GM12878 (cell line): ENCODE measurements at regions not wholly inside any gene's neighbourhood (a gene's known extent, or its start where the extent isn't known, plus 50 kb on each side); places are given as distances from the start of the nearest gene placed in this dataset.

Experiments
- ATAC-seq: fragments of 200-7000 bp; cut with Tn5 transposase; 3 replicates; pipeline ENCODE4 v1.9.1; 2020; ENCODE audit warnings: mild to moderate bottlenecking, moderate library complexity
- BruUV-seq: library from RNA; stranded (reverse); fragments of 400-500 nt; replicated peaks from 2 replicates; lab custom pipeline; 2021; lab: Mats Ljungman, UMichigan
- CTCF ChIA-PET: fragments of 300-600 bp; sonication (Branson Sonifier 250); formaldehyde crosslinking; extraction: SDS; loops from one replicate; lab custom pipeline; 2021; ENCODE audit warnings: inconsistent platforms; lab: Yijun Ruan, JAX
- POLR2A ChIA-PET: fragments of 350-600 bp; formaldehyde crosslinking; extraction: SDS; loops from one replicate; lab custom pipeline; 2021; ENCODE audit warnings: inconsistent platforms; lab: Charles Lee
- RAD21 ChIA-PET: fragments of 300-600 bp; sonication (Branson Sonifier 250); formaldehyde crosslinking; loops from one replicate; lab custom pipeline; 2023; ENCODE audit warnings: antibody characterized with exemption; ENCODE audit not compliant: unreplicated experiment; lab: Charles Lee
- SMC1A ChIA-PET: fragments of 300-600 bp; sonication (Branson Sonifier 250); formaldehyde crosslinking; loops from one replicate; lab custom pipeline; 2023; ENCODE audit not compliant: unreplicated experiment, uncharacterized antibody; lab: Charles Lee
- DNase-seq: peaks from one replicate; pipeline ENCODE4 v3.0.0-alpha.2; 2011; ENCODE audit warnings: low read depth, low spot score
- FAIRE-seq: peaks from 3 replicates; lab custom pipeline; 2011; peaks lifted over from hg19 to GRCh38; lab: Jason Lieb, UNC
- H2AFZ ChIP-seq: 2 replicates; pipeline ENCODE4 v1.6.0; 2011; ENCODE audit warnings: low read depth, low read length, control low read depth; ENCODE audit not compliant: control insufficient read depth
- H3K27ac ChIP-seq: 2 replicates; pipeline ENCODE4 v1.5.1; 2011; ENCODE audit warnings: control low read depth; ENCODE audit not compliant: control insufficient read depth, insufficient read depth
- H3K27me3 ChIP-seq, 2 experiments: replicated peaks in 1 of 2; 2 replicates each; pipeline versions ENCODE4 v1.6.0 to v1.6.1; 2011; ENCODE audit warnings: low read length in 1 of 2; ENCODE audit not compliant: control insufficient read depth in 2 of 2, insufficient read depth in 2 of 2
- H3K36me3 ChIP-seq, 2 experiments: 2 replicates each; pipeline ENCODE4 v1.5.1; 2011; ENCODE audit warnings: low read length in 1 of 2; ENCODE audit not compliant: control insufficient read depth in 2 of 2, insufficient read depth in 2 of 2
- H3K4me1 ChIP-seq: 2 replicates; pipeline ENCODE4 v1.6.1; 2011; ENCODE audit warnings: mild to moderate bottlenecking, low read length, moderate library complexity, mixed read lengths; ENCODE audit not compliant: control insufficient read depth, insufficient read depth
- H3K4me2 ChIP-seq: 2 replicates; pipeline ENCODE4 v1.6.0; 2011; ENCODE audit warnings: control low read depth; ENCODE audit not compliant: control insufficient read depth, insufficient read depth
- H3K4me3 ChIP-seq: fragments of 200-600 bp; sonication (generic); 2 replicates; pipeline ENCODE4 v1.5.1; 2016
- H3K79me2 ChIP-seq: 2 replicates; pipeline ENCODE4 v1.6.0; 2011; ENCODE audit warnings: low read length; ENCODE audit not compliant: control insufficient read depth, insufficient read depth
- H3K9ac ChIP-seq: 2 replicates; pipeline ENCODE4 v1.8.0; 2011; ENCODE audit warnings: low read length, control low read depth, mixed read lengths; ENCODE audit not compliant: control insufficient read depth, insufficient read depth
- H3K9me3 ChIP-seq: replicated peaks from 3 replicates; pipeline ENCODE4 v1.5.1; 2011; ENCODE audit warnings: mild to moderate bottlenecking, low read length; ENCODE audit not compliant: control insufficient read depth, insufficient read depth
- H4K20me1 ChIP-seq: 2 replicates; pipeline ENCODE4 v1.6.0; 2011; ENCODE audit not compliant: control insufficient read depth, insufficient read depth
- CHD2 ChIP-seq: IDR thresholded peaks from 2 replicates; pipeline ENCODE4 v1.6.1; 2011; ENCODE audit warnings: low read depth, low read length, improper control_type of control experiment, borderline replicate concordance
- ETV6 ChIP-seq, 2 experiments: fragments of 450-650 bp in 1 of 2; IDR thresholded peaks in 1 of 2; conservative IDR thresholded peaks in 1 of 2; 2 replicates each; pipeline ENCODE4 v1.6.1; 2014; ENCODE audit warnings: antibody characterized with exemption in 1 of 2, borderline replicate concordance in 1 of 2, low read depth in 1 of 2, mild to moderate bottlenecking in 1 of 2, moderate library complexity in 1 of 2
- HDGF ChIP-seq: fragments of 450-650 bp; IDR thresholded peaks from 2 replicates; pipeline ENCODE4 v1.6.1; 2016; ENCODE audit warnings: antibody characterized with exemption
- IRF5 ChIP-seq: fragments of 450-650 bp; IDR thresholded peaks from 2 replicates; pipeline ENCODE4 v1.6.1; 2017; ENCODE audit warnings: borderline replicate concordance
- JUNB ChIP-seq: IDR thresholded peaks from 2 replicates; pipeline ENCODE4 v1.6.1; 2016; ENCODE audit warnings: antibody characterized with exemption, mild to moderate bottlenecking
- JUND ChIP-seq: IDR thresholded peaks from 2 replicates; pipeline ENCODE4 v1.6.1; 2012; ENCODE audit warnings: low read depth, mild to moderate bottlenecking, low read length, improper control_type of control experiment, moderate library complexity
- PML ChIP-seq: IDR thresholded peaks from 2 replicates; pipeline ENCODE4 v1.6.1; 2012; ENCODE audit warnings: low read length, inconsistent platforms
- SREBF2 ChIP-seq: IDR thresholded peaks from 2 replicates; pipeline ENCODE4 v1.6.1; 2012; ENCODE audit warnings: mild to moderate bottlenecking, low read length
- USF1 ChIP-seq: IDR thresholded peaks from 2 replicates; pipeline ENCODE4 v1.6.1; 2011; ENCODE audit warnings: borderline replicate concordance, low read depth, mild to moderate bottlenecking, moderate library complexity, mixed read lengths, low read length; ENCODE audit not compliant: insufficient read depth; ENCODE audit errors: extremely low read length
- WRNIP1 ChIP-seq: IDR thresholded peaks from 2 replicates; pipeline ENCODE4 v1.6.1; 2011; ENCODE audit warnings: low read depth, low read length, improper control_type of control experiment, borderline replicate concordance
- ZNF217 ChIP-seq: fragments of 450-650 bp; IDR thresholded peaks from 2 replicates; pipeline ENCODE4 v1.6.1; 2017; ENCODE audit warnings: antibody characterized with exemption, mild to moderate bottlenecking
- WGBS: methylation state at CpG from one replicate; pipeline ENCODE4 v1.1.6; 2016; ENCODE audit warnings: low lambda C conversion rate; ENCODE audit not compliant: insufficient replicate concordance, insufficient coverage; ENCODE audit errors: missing lambda C conversion rate; 5-methylcytosine and 5-hydroxymethylcytosine counted together
- in situ Hi-C: fragments of 300-500 bp; cut with MboI; formaldehyde crosslinking; loops from 9 replicates; pipeline ENCODE4 v1.14.3; 2018; ENCODE audit warnings: mixed read lengths
- intact Hi-C: fragments of 100-400 bp; cut with micrococcal nuclease; formaldehyde crosslinking; loops from one replicate; pipeline ENCODE4 v1.14.2; 2022; ENCODE audit not compliant: unreplicated experiment
- TF ChIP-seq, protein P1 (sequence below): IDR thresholded peaks from 2 replicates; pipeline ENCODE4 v1.6.1; 2012; ENCODE audit warnings: low read length, inconsistent platforms
- TF ChIP-seq, protein P2 (sequence below): IDR thresholded peaks from 2 replicates; pipeline ENCODE4 v1.6.1; 2012; ENCODE audit warnings: improper control_type of control experiment, low read depth, low read length; ENCODE audit not compliant: insufficient replicate concordance

DNA sequence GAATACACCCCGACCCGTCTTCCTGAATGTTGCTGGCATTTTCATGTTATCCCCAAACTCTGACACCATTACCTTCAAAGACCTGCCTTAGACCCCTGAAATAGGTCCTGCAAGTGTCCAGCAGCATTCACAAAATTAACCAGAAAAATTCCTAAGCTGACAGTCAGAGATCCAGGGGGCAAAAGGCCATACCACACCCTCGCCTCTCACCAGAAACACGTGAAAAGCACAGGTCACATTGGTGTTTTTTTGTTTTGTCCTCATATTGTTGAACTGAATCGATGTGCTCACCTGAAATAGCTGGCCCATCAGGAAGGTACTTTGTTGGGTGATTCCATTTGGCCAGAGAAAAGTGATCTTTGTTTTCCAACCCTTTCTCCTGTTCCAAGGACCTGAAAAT lies 113.1 kb upstream of the HES1 start (continued):
- TF ChIP-seq, protein P1, sequence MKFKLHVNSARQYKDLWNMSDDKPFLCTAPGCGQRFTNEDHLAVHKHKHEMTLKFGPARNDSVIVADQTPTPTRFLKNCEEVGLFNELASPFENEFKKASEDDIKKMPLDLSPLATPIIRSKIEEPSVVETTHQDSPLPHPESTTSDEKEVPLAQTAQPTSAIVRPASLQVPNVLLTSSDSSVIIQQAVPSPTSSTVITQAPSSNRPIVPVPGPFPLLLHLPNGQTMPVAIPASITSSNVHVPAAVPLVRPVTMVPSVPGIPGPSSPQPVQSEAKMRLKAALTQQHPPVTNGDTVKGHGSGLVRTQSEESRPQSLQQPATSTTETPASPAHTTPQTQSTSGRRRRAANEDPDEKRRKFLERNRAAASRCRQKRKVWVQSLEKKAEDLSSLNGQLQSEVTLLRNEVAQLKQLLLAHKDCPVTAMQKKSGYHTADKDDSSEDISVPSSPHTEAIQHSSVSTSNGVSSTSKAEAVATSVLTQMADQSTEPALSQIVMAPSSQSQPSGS = no peak
- TF ChIP-seq WRNIP1 = no peak
- TF ChIP-seq, all 136 proteins: peak for 0

GRCh38 chr3:194023501-194024280 lies 112.3 kb upstream of the HES1 start:
- Histone ChIP-seq H3K9ac (no peak overlapping the region), H3K9me3 (no peaks in the 10 kb centered on the region), H4K20me1 (no peaks in the 10 kb centered on the region), H3K27me3 (peaks cover 3 to 4% of the 10 kb centered on the region in 2 experiments; a peak in 2 of 4 replicates), H3K79me2 (no peaks in the 10 kb centered on the region), H3K4me3 (no peak overlapping the region), H3K4me1 (no peaks in the 10 kb centered on the region), H3K27ac (no peak overlapping the region), H3K4me2 (no peak overlapping the region), H2AFZ (no peak overlapping the region), H3K36me3 (no peaks in the 10 kb centered on the region)
- no TSS peak for BruUV-seq
- ChIA-PET POLR2A (no interaction called here), RAD21 (no interaction called here), SMC1A (interaction anchor here (1.1 kb wide), 1 partner anchor 22 kb away, joined by 3 read pairs; no protein-coding TSS in a partner anchor), CTCF (no interaction called here)
- intact Hi-C loops = no loop called here
- FAIRE-seq (no peak), ATAC-seq (no peak), DNase-seq (no peak)
- WGBS = 70% methylated on average over 9 of the region's 9 CpGs
- in situ Hi-C loops = no loop called here
- TF ChIP-seq IRF5 = no peak
- TF ChIP-seq ETV6 (conservative IDR thresholded peaks at IDR 0.05 in 1 of 2, IDR thresholded peaks at IDR 0.05 in 1 of 2; ENCODE audit: borderline replicate concordance in 1 of 2, low read depth in 1 of 2) = no peak
- TF ChIP-seq, protein P2, sequence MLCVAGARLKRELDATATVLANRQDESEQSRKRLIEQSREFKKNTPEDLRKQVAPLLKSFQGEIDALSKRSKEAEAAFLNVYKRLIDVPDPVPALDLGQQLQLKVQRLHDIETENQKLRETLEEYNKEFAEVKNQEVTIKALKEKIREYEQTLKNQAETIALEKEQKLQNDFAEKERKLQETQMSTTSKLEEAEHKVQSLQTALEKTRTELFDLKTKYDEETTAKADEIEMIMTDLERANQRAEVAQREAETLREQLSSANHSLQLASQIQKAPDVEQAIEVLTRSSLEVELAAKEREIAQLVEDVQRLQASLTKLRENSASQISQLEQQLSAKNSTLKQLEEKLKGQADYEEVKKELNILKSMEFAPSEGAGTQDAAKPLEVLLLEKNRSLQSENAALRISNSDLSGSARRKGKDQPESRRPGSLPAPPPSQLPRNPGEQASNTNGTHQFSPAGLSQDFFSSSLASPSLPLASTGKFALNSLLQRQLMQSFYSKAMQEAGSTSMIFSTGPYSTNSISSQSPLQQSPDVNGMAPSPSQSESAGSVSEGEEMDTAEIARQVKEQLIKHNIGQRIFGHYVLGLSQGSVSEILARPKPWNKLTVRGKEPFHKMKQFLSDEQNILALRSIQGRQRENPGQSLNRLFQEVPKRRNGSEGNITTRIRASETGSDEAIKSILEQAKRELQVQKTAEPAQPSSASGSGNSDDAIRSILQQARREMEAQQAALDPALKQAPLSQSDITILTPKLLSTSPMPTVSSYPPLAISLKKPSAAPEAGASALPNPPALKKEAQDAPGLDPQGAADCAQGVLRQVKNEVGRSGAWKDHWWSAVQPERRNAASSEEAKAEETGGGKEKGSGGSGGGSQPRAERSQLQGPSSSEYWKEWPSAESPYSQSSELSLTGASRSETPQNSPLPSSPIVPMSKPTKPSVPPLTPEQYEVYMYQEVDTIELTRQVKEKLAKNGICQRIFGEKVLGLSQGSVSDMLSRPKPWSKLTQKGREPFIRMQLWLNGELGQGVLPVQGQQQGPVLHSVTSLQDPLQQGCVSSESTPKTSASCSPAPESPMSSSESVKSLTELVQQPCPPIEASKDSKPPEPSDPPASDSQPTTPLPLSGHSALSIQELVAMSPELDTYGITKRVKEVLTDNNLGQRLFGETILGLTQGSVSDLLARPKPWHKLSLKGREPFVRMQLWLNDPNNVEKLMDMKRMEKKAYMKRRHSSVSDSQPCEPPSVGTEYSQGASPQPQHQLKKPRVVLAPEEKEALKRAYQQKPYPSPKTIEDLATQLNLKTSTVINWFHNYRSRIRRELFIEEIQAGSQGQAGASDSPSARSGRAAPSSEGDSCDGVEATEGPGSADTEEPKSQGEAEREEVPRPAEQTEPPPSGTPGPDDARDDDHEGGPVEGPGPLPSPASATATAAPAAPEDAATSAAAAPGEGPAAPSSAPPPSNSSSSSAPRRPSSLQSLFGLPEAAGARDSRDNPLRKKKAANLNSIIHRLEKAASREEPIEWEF = no peak
- TF ChIP-seq JUND = no peak
- no peak for TF ChIP-seq HDGF
- no peak for TF ChIP-seq CHD2
- TF ChIP-seq PML = no peak
- TF ChIP-seq USF1 = no peak
- no peak for TF ChIP-seq ZNF217
- no peak for TF ChIP-seq SREBF2
- TF ChIP-seq JUNB = no peak
